ENCODE measurements at regions not wholly inside any gene's neighbourhood (a gene's known extent, or its start where the extent isn't known, plus 50 kb on each side); places are given as distances from the start of the nearest gene placed in this dataset.

GRCh38 chr7:156368053-156368843, 272.3 kb upstream of the RNF32 start:
- no peak for TF ChIP-seq CTCF (IDR thresholded peaks at IDR 0.05)

- TF ChIP-seq CTCF (IDR thresholded peaks at IDR 0.05): no peak
These were observed 276.8 kb upstream of the RNF32 start for GRCh38 chr7:156363751-156364150.

- TF ChIP-seq CTCF (IDR thresholded peaks at IDR 0.05): no peak
These were observed 279.7 kb upstream of the RNF32 start for GRCh38 chr7:156360835-156361234.

GRCh38 chr7:156356551-156356950, 284.0 kb upstream of the RNF32 start:
- no peak for TF ChIP-seq CTCF (IDR thresholded peaks at IDR 0.05)

- no peak for TF ChIP-seq CTCF (IDR thresholded peaks at IDR 0.05)
These were observed 287.2 kb upstream of the RNF32 start for GRCh38 chr7:156353352-156353751.

GRCh38 chr7:156347132-156347531, 293.4 kb upstream of the RNF32 start:
- TF ChIP-seq CTCF (IDR thresholded peaks at IDR 0.05): no peak

- TF ChIP-seq CTCF (IDR thresholded peaks at IDR 0.05): no peak
These were observed 296.0 kb upstream of the RNF32 start for GRCh38 chr7:156344595-156344994.

GRCh38 chr7:156334636-156335035, 305.9 kb upstream of the RNF32 start:
- TF ChIP-seq CTCF (IDR thresholded peaks at IDR 0.05): no peak
